HL-60 (cell line): ENCODE measurements at regions not wholly inside any gene's neighbourhood (a gene's known extent, or its start where the extent isn't known, plus 50 kb on each side); places are given as distances from the start of the nearest gene placed in this dataset.

Experiments used
- DNase-seq, 2 experiments: peaks; one replicate each; pipeline ENCODE4 v3.0.0-alpha.2; 2010 to 2020; ENCODE audit warnings: low read depth in 1 of 2, low spot score in 1 of 2
- H3K27ac ChIP-seq: fragments of 250-450 bp; sonication (Bioruptor Pico); replicated peaks from 2 replicates; pipeline ENCODE4 v1.5.1; 2020; ENCODE audit warnings: mild to moderate bottlenecking, moderate library complexity
- H3K27me3 ChIP-seq: fragments of 250-450 bp; sonication (Bioruptor Pico); 2 replicates; pipeline ENCODE4 v1.5.1; 2021; ENCODE audit warnings: mild to moderate bottlenecking, moderate library complexity; ENCODE audit not compliant: insufficient read depth, poor library complexity, severe bottlenecking
- H3K4me3 ChIP-seq: replicated peaks from 2 replicates; pipeline ENCODE4 v1.5.1; 2011; ENCODE audit warnings: mild to moderate bottlenecking, control low read depth, low read length; ENCODE audit not compliant: insufficient read depth
- GABPA ChIP-seq: IDR thresholded peaks from 2 replicates; pipeline ENCODE4 v1.6.1; 2012; ENCODE audit warnings: low read depth
- POLR2AphosphoS5 ChIP-seq: IDR thresholded peaks from 2 replicates; pipeline ENCODE4 v1.6.1; 2012; ENCODE audit warnings: low read depth
- SPI1 ChIP-seq: IDR thresholded peaks from 2 replicates; pipeline ENCODE4 v1.6.1; 2012; ENCODE audit warnings: low read depth, mild to moderate bottlenecking, borderline replicate concordance
- TF ChIP-seq, protein P1 (sequence below): IDR thresholded peaks from 2 replicates; pipeline ENCODE4 v1.6.1; 2012; ENCODE audit warnings: low read depth; ENCODE audit not compliant: insufficient replicate concordance
- TF ChIP-seq, protein P2 (sequence below): IDR thresholded peaks from one replicate; pipeline ENCODE4 v1.5.1; 2011; ENCODE audit warnings: low read length, control low read depth, inconsistent platforms; ENCODE audit not compliant: insufficient read depth

DNA sequence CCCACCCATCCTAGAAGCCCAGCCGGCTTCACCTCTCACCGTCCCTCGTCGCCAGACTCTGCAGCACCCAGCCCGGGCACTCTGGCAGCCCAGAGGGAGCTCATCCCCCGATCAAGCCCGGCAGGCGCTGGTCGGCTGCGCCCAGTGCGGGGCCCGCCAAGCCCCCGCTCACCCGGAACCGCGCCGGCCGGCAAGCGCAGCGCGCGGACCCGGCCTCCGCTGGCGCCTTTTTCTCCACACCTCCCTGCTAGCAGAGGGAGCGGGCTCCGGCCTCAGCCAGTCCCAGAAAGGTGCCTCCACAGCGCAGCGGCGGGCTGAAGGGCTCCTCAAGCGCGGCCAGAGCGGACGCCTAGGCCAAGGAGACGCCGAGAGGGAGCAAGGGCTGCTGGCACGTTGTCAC, 2023.3 kb downstream of the NCAM2 start:
- TF ChIP-seq POLR2AphosphoS5: no peak
- no peak for TF ChIP-seq GABPA
- no peak for TF ChIP-seq SPI1
- TF ChIP-seq, protein P1, sequence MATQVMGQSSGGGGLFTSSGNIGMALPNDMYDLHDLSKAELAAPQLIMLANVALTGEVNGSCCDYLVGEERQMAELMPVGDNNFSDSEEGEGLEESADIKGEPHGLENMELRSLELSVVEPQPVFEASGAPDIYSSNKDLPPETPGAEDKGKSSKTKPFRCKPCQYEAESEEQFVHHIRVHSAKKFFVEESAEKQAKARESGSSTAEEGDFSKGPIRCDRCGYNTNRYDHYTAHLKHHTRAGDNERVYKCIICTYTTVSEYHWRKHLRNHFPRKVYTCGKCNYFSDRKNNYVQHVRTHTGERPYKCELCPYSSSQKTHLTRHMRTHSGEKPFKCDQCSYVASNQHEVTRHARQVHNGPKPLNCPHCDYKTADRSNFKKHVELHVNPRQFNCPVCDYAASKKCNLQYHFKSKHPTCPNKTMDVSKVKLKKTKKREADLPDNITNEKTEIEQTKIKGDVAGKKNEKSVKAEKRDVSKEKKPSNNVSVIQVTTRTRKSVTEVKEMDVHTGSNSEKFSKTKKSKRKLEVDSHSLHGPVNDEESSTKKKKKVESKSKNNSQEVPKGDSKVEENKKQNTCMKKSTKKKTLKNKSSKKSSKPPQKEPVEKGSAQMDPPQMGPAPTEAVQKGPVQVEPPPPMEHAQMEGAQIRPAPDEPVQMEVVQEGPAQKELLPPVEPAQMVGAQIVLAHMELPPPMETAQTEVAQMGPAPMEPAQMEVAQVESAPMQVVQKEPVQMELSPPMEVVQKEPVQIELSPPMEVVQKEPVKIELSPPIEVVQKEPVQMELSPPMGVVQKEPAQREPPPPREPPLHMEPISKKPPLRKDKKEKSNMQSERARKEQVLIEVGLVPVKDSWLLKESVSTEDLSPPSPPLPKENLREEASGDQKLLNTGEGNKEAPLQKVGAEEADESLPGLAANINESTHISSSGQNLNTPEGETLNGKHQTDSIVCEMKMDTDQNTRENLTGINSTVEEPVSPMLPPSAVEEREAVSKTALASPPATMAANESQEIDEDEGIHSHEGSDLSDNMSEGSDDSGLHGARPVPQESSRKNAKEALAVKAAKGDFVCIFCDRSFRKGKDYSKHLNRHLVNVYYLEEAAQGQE: no peak
- TF ChIP-seq, protein P2, sequence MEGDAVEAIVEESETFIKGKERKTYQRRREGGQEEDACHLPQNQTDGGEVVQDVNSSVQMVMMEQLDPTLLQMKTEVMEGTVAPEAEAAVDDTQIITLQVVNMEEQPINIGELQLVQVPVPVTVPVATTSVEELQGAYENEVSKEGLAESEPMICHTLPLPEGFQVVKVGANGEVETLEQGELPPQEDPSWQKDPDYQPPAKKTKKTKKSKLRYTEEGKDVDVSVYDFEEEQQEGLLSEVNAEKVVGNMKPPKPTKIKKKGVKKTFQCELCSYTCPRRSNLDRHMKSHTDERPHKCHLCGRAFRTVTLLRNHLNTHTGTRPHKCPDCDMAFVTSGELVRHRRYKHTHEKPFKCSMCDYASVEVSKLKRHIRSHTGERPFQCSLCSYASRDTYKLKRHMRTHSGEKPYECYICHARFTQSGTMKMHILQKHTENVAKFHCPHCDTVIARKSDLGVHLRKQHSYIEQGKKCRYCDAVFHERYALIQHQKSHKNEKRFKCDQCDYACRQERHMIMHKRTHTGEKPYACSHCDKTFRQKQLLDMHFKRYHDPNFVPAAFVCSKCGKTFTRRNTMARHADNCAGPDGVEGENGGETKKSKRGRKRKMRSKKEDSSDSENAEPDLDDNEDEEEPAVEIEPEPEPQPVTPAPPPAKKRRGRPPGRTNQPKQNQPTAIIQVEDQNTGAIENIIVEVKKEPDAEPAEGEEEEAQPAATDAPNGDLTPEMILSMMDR: no peak
- H3K27ac ChIP-seq: no peak overlapping the region
- no peak for DNase-seq
- H3K27me3 ChIP-seq: no peaks in the 10 kb centered on the region
- H3K4me3 ChIP-seq: no peak overlapping the region

DNA sequence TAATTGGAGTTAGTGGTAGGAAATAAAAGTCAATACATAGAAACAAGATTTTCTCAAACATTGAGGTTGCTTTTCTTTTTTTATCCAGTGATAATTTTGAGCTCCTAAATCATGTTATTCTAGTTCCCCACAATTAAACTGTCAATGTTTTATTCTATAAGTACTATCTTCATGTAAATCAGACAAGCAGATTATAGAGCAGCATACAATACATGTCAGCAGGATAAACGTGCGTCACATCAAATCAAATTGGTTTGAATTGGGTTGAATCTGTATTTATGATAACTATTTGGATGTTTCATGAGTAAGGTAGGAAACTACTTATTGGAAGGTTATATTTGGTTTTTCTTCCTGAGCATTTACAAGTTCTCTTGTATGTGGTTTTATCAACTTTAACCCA, 2028.7 kb downstream of the NCAM2 start:
- no peak overlapping the region for H3K27ac ChIP-seq
- DNase-seq: no peak
- TF ChIP-seq POLR2AphosphoS5 (no peak), SPI1 (no peak), GABPA (no peak)
- TF ChIP-seq, protein P1: no peak
- TF ChIP-seq, protein P2: no peak
- no peaks in the 10 kb centered on the region for H3K27me3 ChIP-seq
- no peak overlapping the region for H3K4me3 ChIP-seq

DNA sequence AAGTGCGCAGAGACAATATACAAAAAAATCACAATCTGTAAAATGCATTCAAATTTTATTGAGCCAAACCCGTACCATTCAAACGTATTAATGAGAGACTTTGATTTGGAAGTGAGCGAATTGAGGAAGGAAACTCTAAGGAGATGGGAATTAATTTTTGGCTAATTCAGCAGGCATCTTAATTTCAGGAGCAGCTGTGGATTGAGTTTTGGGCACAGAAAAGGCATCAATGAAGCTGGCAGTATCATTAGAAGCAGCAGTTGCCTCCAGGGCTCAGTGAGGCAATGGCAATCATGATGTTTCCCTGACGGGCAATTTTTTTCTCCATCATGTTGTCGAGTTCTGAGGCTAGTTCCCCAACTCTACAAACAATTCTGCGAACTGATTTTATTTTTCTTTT, 2041.6 kb downstream of the NCAM2 start:
- no peak for TF ChIP-seq SPI1
- no peak for DNase-seq
- H3K27me3 ChIP-seq: no peaks in the 10 kb centered on the region
- H3K4me3 ChIP-seq: no peak overlapping the region
- no peak overlapping the region for H3K27ac ChIP-seq

DNA sequence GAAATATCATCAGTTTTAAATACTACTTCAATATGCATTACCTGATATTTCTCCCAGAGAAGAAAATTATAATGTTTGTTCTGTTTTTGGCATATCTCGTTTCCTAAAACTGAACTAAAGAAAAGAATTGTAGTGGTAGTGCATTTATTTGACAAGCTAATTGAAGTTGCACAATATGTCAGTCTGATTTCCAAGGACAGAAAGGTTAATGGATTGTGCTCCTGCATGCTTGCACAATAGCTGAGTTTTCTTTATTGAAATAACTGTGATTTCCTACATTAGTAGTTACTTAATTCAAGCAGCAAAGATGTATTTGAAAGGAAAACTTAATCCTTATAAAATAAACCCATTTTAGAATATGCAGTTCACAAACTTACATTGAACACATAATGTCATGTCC, 2047.7 kb downstream of the NCAM2 start:
- no peak overlapping the region for H3K4me3 ChIP-seq
- no peak for DNase-seq
- no peaks in the 10 kb centered on the region for H3K27me3 ChIP-seq
- no peak overlapping the region for H3K27ac ChIP-seq
- no peak for TF ChIP-seq GABPA
- TF ChIP-seq, protein P1: no peak
- TF ChIP-seq, protein P2: no peak
- no peak for TF ChIP-seq SPI1
- no peak for TF ChIP-seq POLR2AphosphoS5
